EL (cell line): ENCODE measurements at regions not wholly inside any gene's neighbourhood (a gene's known extent, or its start where the extent isn't known, plus 50 kb on each side); places are given as distances from the start of the nearest gene placed in this dataset.
A peak's percentile ranks its signal among the peaks of the same experiment; 100 is the strongest.
"Not testable (repeated sequence)": the region's sequence is repeated elsewhere in the genome, so short reads cannot be mapped to it uniquely, and the experiment has no call there.

ENCODE experiments used
- DNase-seq: peaks from one replicate; pipeline ENCODE4 v3.0.0-alpha.2; 2016

DNA sequence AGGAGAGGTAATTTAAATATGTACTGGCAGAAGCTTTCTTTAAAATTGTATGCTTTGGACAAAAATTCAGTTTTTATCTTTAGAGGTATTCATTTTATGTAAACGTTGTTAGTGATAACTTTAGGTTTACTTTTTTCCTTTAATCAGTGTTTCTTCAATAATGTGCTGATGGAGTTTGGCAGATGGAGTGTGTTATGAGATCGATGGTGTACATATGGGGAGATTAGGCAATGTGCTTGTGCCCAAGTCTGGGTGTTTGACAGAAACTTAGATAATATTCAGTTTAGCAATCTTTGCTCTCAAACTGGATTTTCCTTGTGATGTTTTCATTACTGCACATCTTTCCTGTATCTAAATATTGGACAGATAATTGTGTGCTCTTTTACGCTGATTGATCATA lies 425.4 kb downstream of the JRKL start:
- no peak for DNase-seq

DNA sequence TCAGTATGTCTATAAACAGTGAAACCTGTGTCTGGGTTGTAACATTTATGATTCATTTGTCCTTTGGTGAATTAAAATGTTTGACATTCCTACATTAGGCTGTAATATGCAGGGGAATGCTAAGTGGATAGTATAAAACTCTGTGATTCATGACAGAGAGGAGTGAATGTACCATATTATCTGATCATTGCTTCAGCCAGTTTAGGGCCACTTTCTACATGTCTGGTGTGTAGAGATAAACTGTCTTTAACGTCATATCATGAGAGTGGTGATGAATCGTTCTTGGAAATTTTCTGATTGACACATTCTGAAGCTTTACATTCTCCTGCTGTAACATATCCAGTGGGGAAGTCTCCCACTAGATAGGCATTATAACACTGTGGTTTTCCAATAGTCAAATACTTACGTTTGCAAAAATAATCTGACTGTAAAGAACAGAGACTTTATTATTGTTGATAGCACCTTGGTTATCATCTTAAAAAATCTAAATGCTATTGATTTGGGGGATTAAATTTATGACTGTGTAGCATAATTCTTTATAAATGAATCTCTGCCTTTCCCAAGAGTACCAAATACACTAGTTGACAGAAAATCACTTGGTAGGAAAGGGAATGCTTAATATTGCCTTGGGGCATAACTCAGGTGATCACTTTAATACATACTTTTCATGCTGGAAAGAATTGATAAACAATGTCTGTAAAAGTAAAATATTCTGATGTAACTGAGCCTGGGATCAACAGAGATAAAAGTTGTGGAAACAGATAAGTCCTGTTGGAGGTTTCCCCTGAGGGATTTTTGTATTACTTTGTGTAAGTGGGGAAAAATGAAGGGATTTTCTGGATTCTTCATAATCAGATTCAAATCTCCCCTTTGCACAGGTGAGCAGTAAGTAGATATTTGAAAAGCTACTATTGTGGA lies 427.9 kb downstream of the JRKL start:
- DNase-seq, result peak; percentile 0

DNA sequence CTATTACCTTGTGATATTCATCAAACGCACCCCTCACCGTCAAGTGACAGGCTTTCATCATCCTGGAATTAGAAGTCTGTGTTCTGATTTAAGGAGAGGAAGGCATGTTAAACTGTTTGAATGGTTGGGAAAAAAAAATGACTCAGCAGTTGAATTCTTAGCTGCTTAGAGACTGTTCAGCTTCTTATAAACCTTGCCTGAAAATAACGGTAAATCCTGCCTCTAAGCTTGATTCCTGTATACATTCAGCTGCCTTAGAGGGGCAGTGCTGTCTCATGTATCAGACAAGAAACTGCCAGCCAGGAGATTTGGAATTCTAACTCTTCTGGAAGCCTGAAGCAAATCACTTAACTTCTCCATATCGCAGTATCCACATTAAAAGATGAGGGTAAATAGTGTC lies 437.4 kb downstream of the JRKL start:
- no peak for DNase-seq

DNA sequence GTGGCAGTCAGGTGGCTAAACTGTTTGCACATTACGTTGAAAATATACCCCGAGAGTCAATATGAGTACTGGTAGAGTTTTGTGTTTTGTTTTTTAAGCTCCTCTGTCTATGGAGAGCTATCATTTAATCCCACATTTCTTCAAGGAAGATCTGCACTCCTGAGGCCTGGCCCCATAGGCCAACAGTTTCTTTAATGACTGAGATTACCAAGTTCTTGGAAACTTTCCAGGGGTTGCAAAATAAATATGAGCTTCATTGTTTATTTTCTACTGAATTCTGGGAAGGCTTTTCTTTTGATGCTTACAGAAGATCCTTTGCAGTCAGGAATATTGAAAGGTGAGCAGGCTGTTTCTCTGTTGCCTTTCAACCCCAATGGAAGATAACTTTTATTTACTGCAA lies 452.0 kb downstream of the JRKL start:
- no peak for DNase-seq

DNA sequence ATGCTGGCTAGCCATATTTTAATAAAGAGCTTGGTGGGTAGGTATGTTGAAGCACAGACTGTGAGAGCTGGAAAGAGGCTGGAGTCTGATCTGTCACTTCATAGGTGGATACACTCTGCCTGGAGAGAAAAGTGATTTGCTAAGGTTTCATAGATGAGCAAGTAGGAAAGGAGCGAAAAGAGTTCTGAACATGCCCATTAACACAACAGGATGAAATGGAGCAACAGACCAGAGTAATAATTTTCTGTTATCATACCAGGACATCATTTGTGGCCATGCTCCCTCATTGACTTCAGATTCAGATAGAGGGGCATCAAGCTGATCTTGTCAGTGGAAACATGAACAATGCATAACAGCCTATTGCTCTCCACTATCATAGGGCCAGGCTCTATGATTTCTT lies 452.9 kb downstream of the JRKL start:
- DNase-seq, result no peak

DNA sequence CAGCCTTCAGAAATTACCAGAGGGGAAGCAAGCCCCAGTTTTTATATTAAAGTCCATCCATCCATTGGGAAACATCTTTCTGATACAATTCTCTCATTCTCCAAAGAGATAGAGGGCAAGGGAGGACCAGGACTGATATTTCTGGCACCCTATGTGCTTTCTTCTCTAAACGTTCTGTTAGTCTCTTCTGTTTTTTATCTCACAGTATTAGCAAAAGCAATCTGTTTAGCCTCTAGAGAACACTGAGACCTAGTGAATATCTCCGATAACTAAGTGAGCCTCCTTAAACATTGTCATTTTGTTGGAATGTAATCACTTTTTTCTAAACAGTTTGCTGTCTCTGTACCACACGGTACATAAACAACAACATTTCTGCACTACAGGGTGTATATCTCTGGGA lies 464.6 kb downstream of the JRKL start:
- no peak for DNase-seq

DNA sequence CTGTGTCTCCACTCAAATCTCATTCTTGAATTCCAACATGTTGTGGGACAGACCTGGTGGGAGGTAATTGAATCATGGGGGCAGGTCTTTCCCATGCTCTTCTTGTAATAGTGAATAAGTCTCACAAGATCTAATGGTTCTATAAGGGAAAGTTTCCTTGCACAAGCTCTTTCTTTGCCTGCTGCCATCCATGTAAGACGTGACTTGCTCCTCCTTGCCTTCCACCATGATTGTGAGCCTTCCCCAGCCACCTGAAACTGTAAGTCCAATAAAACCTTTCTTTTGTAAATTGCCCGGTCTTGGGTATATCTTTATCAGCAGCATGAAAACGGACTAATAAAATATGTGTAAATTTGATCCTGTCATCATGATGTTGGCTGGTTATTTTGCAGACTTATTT lies 471.9 kb downstream of the JRKL start:
- not testable (repeated sequence) for DNase-seq

DNA sequence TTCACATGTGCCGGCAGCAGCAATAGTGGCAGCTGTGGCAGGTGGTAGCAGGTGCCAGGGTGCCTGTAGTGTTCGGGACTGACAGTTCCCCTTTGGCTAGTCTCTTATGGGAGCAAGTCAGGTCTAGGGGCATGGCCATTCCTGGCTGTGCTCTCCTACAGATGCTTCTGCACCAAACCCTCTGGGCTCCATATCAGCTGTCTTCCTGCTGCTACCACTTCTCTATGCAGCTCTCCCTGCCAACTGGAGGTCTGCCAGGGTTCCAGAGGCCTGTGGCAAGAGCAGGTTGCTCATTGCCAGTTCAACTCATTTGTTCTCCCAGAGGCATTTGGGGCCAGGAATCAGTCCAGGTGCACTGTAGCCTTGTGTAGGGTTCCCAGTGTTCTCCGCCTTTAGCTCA lies 473.7 kb downstream of the JRKL start:
- DNase-seq, result no peak

DNA sequence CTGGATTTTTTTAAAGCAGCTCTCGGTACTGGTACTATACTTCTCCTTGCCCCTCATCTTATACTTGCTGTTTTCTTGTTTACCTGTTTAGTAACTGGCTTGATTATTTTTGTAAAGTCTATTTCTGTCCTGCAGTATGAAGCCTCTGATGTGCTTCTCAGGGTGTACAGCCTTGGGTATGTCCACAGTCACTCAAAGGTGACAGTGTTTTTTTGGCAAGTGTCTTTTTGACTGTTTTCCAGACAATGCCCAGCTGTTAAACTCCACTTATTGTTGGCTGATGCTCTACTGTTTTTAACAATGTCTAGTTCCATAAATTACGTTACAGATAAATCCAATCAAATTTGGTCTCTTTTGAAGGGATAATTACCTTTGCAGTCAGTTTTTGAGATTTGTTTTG lies 475.2 kb downstream of the JRKL start:
- no peak for DNase-seq

DNA sequence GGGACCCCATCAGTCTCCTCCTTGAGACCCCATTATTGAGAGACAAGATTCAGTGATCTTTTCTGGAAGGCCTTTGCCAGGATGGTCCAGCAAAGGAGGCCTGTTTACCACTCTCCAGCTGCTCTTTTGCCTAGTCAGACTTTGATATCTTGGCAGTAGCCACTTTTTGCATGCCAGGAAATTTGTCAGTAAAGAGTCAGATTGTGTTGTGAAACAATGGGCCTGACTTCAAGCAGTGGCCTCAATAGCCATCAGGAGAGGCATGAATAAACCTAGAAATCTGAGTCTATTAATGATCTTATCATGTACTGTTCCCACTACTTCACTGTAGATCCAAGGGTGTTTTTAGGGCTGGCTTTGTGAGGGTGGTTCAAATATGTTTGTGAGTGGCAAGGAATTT lies 479.4 kb downstream of the JRKL start:
- no peak for DNase-seq

DNA sequence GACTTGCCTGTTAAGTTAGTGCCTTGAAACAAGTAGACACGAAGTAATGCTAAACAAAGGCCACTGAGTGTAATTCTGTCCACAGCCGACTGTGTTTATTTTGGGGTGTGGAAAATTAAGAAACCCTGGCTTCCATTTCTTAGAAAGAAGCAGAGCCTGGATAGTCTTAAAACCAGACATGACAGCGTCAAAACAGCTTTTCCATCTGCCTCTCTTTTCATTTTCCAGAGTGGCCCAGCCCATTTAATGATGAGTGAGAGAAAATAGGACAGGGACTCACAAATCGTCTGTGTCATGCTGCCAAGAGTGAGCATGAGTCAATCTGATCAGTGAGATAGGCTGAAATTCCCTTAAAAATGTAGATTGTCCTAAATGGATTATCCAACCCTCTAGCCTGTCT lies 485.9 kb downstream of the JRKL start:
- no peak for DNase-seq

DNA sequence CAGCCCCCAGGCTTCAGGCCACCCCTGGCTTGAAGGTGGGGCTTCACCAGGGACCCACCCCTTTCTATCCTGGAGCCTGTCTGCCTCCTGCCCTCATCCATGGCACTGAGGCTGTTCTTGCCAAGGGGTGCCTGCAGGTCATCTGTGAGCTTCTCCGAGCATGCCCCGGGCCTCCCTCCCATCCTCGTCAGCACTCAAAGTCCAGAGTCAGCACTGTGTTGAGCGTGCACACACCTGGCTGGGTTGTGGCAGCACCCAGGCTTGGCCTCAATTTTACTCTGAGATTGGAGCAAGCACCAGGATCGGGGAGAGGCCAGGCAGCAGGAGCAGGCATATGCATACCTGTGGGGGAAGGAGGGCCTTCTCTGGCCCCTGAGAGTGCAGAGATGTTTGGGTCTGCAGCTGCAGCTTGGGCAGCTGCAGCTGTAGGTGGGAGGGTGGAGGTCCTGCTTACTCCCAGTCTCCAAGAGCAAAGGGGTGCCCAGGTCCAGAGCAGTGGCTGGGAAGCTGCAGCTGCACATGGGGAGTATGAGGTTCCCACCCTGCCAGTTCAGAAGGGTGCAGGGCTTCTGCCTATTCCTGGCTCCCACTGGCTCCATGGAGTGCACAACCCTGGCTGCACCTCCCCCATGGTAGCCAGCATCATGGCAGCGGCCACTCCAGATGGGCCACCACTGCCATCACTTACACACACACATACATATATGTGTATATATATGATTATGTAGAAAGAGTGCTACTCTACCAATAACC lies 488.7 kb downstream of the JRKL start:
- DNase-seq, result no peak

DNA sequence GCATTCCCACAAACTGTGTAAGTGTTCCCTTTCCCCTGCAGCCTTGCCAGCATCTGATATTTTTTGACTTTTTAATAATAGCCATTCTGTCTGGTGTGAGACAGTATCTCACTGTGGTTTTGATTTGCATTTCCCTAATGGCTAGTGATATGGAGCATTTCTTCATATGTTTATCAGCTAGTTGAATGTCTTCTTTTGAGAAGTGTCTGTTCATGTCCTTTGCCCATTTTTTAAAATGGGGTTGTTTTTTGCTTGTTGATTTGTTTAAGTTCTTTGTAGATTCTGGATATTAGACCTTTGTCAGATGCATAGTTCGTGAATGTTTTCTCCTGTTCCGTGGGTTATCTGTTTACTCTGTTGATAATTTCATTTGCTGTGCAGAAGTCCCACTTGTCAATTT lies 492.8 kb downstream of the JRKL start:
- not testable (repeated sequence) for DNase-seq

DNA sequence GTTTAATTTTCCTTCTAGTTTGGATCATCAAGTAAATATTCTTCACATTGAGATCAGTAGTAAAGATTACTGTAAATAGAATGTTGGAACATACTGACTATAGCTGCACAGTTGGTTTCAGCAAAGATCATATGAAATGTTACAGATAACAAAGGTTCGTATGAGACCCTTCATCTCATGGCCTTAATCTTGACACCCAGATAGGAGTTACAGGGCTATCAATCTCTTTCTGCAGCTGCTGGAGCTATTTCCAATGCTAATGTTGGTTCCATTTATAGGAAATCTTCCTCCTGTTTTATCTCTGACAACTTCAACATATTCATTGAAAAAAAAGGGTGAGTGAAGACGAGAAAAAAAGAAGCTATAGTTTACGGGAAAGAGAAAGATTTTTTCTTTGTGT lies 495.6 kb downstream of the JRKL start:
- DNase-seq, result no peak

DNA sequence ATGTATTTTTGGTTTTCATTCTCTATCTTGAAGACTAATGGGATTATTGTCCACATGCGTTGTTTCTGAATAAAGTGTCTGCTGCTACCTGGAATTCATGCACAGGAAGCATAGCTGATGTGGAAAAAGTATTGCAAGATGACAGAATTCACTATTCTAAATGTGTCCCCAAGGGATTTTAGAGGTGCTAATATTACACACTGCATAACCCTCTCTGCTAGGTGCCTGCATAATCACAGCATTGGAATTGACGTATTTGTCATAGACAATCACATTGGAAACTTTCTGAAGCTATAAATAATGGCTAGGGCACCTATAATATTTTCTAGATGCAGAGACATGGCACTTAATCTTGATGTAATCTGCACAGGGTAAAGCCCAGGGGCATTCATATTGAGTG lies 496.1 kb downstream of the JRKL start:
- no peak for DNase-seq

DNA sequence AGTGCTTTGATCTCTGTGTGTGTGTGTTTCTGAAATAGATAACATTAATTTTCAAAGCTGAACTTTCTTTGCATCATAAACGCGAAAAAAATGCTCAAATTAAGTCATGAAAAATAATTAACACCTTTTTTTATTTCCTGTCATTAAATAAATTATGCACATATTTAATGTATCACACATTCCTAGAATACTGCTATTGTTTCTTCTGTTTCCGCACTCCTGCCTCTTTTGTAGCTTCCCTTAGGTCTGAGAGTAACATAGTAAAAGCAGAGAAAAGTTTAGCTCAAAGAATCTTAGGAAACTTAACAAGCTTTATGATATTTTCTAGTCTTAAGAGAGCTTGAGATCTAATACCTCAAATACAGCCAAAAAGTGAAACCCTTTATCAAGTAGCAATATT lies 504.2 kb downstream of the JRKL start:
- DNase-seq, result no peak

DNA sequence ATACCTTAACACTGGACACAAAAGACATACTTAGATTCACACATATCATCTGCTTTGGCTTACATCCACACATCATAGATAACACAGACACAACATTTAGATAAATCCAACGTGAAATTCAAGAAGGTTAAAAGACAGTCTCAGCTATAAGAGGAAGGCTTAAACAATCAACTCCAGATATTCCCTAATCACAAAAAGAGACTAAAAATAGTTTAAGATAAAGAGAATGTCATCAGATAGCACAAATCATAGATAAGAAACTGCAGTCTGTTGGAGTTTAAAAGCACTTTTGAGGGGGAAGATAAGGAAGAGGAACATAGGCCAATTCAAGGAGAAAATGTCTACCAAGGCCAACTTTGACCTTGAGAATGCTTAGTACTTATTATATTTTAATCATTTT lies 504.8 kb downstream of the JRKL start:
- no peak for DNase-seq

DNA sequence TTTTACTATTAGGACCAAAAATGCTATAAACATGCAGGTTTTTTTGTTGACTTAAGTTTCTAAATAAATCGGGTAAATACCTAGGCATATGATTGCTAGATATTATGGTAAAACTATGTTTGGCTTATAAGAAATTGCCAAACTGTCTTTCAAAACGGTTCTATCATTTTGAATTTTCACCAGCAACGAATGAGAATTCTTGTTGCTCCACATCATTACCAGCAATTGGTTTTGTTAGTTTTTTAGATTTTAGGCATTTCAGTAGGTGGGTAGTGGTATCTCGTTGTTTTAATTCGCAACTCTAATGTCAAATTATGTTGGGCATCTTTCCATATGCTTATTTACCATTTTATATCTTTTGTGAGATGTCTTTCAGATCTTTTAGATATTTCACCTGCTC lies 510.2 kb downstream of the JRKL start:
- no peak for DNase-seq

DNA sequence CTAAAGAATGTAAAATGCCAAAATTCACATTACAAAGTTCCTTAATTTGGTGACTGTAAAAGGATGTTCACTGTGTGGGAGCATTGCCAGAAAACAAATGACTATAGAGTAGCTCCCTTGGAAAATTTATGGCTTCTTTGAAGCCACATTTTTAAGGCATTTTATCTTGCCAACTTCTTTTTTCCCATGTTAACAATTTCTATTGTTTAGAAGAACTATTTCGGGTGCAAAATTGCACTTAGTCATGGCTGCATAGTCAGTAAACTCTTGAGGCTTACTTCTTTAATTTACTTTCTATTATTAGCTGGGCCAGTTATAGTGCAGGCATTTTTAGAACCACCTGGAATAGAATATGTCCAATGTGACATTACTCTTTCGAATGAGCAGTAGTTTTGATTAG lies 515.3 kb downstream of the JRKL start:
- DNase-seq, result no peak

DNA sequence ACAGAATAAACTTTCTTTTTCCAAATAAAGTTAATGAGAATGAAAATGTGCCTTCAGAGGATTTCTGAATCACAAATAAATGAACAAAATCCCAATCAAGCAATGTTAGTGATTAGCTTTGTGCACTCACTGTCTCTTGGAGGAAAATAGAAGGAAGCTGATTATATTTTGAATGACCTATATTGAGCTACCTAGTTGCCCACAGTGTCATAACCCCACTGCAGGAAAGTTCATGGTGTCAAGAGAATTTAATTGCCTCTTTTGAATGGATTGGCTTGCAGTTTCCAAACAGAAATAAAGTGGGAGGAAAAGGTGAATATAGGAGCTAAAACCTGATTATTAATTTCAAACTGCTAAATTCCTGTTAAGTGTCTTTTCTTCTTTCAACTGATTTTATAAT lies 515.9 kb downstream of the JRKL start:
- no peak for DNase-seq

DNA sequence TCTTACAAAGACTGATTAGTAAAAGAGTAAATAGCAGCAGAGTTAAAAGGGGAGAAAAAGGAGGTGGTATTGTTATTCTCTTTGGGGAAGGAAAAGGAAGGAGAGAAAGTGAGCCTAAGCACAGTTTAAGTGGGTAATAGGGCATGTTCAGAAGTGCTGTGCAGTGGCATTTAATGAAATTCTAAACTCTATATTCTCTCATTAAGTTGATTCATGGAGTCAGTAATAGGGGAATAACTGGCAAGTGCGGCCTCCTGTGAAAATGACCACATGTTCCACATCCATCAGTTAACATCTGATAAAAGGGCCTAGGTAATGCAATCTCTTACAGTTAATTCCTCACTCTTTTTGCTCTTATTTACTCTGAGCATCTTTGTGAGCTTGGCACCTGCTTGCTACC lies 516.7 kb downstream of the JRKL start:
- DNase-seq, result no peak

DNA sequence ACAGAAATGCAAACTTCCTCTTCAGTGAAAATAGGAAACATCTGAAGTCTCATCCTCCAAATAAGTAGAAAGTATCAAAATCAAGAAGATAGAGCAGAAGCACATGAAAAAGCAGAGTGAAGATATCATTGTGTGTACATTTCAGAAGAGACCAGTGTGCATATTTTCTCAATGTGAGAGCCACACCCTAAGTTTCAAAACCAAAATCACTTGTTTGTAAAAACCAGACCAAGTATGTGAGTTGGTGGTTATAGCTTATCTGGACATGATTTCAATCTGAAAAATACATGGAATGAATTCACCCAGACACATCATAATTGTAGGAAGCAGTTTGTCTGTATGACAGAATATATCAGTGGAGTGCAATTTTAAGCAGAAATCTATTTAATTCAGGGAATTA lies 536.0 kb downstream of the JRKL start:
- no peak for DNase-seq

DNA sequence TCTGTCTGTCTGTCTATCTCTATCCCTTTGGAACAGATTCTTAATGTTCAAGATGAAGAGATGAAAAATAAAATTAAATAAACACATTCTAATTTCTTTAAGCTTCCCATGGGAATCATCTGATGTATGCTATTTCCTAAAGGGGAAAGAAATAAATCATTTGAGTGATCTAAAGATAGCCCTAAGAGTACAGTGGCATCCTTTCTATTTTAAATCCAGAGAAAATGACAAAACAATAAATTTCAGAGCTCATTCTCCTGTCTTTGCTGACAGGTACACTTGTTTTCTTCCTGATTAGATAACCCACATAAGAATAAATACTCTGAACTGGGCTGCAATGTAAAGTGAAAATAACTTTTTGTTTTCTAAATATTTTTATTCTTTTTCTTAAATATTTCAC lies 550.4 kb downstream of the JRKL start:
- DNase-seq, result no peak

DNA sequence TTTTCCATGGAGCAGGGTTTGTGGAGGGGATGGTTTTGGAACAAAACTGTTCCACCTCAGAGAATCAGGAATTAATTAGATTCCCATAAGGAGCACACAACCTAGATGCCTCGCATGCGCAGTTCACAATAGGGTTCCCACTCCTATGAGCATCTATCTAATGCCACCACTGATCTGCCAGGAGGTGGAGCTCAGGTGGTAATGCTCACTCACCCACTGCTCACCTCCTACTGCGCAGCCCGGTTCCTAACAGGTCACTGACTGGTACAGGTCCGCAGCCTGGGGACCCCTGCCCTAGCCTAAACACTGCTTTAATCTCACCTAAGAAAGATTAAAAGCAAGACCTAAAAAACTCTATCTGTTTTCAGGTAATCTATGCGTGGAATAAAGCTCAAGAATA lies 553.0 kb downstream of the JRKL start:
- no peak for DNase-seq

DNA sequence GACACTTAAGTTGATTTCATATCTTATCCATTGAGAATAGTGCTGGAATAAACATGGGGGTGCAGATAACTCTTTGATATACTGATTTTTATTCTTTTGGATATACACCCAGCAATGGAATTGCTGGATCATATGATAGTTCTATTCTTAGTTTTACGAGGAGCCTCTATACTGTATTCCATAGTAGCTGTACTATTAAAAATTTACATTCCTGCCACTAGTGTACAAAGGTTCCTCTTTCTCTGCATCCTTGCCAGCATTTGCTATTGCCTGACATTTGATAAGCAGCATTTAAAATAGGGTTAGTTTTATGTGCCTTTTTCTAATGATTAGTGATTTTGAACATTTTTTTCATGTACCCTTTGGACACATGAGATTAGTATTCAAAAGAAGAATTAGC lies 554.2 kb downstream of the JRKL start:
- DNase-seq, result no peak
